Natural killer cell treated with Interleukin-12 subunit alpha and Interleukin-12 subunit beta and Interleukin-15 and Interleukin-18, amount 100 ng/mL, for 72 hours (primary cell): ENCODE measurements at regions not wholly inside any gene's neighbourhood (a gene's known extent, or its start where the extent isn't known, plus 50 kb on each side); places are given as distances from the start of the nearest gene placed in this dataset.
A peak's percentile ranks its signal among the peaks of the same experiment; 100 is the strongest.
"Not testable (repeated sequence)": the region's sequence is repeated elsewhere in the genome, so short reads cannot be mapped to it uniquely, and the experiment has no call there.

ENCODE experiments used
- ATAC-seq, 2 donors: fragments of 150-1000 bp; cut with Tn5 transposase in 1 of 2; sonication (Bioruptor Pico), chemical (Tn5 transposase) in 1 of 2; 2 replicates each; pipeline ENCODE4 v1.10.0; 2021
- DNase-seq: peaks from one replicate; pipeline ENCODE4 v3.0.0; 2022; ENCODE audit warnings: low spot score
- H3K27ac Mint-ChIP-seq, 2 donors: 1 replicate in 1 of 2; 2 replicates in 1 of 2; pipeline ENCODE4 v1.8.0; 2022; ENCODE audit warnings: mixed read lengths in 2 of 2, mild to moderate bottlenecking in 1 of 2, moderate library complexity in 1 of 2
- H3K27me3 Mint-ChIP-seq, 2 donors: 1 replicate in 1 of 2; 2 replicates in 1 of 2; pipeline ENCODE4 v1.8.0; 2022; ENCODE audit warnings: mixed read lengths in 2 of 2
- H3K36me3 Mint-ChIP-seq: one replicate; pipeline ENCODE4 v1.8.0; 2022; ENCODE audit warnings: mixed read lengths
- H3K4me1 Mint-ChIP-seq, 2 donors: 1 replicate in 1 of 2; 2 replicates in 1 of 2; pipeline ENCODE4 v1.8.0; 2022; ENCODE audit warnings: low read depth in 2 of 2, mixed read lengths in 2 of 2, mild to moderate bottlenecking in 1 of 2
- H3K4me3 Mint-ChIP-seq: one replicate; pipeline ENCODE4 v1.8.0; 2022; ENCODE audit warnings: mixed read lengths
- H3K9me3 Mint-ChIP-seq: 2 replicates; pipeline ENCODE4 v1.8.0; 2022; ENCODE audit warnings: mixed read lengths

DNA sequence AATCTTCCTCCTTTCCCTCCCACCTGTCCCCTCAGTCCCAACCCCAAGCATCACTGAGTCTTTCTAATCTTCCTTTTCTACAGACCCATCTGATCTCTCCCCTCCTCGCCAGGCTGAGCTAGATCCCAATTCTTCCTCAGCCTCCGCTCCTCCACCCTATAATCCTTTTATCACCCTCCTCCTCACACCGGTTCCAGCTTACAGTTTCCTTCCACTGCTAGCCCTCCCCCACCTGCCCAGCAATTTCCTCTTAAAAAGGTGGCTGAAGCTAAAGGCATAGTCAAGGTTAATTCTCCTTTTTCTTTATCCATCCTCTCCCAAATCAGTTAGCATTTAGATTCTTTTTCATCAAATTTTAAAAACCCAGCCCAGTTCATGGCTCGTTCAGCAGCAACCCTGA is 470.6 kb upstream of the NUDT12 start:
- H3K27me3 Mint-ChIP-seq, DNase-seq, H3K36me3 Mint-ChIP-seq, ATAC-seq, H3K4me1 Mint-ChIP-seq, H3K27ac Mint-ChIP-seq, H3K4me3 Mint-ChIP-seq, H3K9me3 Mint-ChIP-seq: not testable (repeated sequence)

DNA sequence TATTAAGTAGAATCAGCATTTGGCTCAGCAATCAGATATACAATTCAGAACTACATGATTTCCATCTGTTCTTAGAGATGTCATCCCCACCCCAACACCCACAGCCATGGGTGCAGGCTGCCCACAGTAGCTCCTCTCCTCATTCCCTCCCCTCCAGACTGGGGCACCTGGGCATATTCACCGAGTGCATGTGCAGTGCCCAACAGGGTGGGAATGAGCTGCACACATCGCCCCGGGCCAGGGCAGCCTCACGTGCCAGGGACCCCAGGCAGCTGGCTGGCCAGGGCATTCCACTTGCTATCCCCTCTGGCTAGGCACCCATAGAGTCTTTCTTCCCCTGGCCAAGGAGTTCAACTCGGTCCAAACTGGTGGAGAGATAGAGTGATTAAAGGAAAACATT is 461.9 kb upstream of the NUDT12 start:
- Mint-ChIP-seq H3K4me1 (no peaks in the 10 kb centered on the region), H3K9me3 (peaks cover 7% of the 10 kb centered on the region), H3K4me3 (no peak overlapping the region), H3K36me3 (no peaks in the 10 kb centered on the region), H3K27ac (no peak overlapping the region), H3K27me3 (no peaks in the 10 kb centered on the region)
- ATAC-seq (no peak), DNase-seq (no peak)

DNA sequence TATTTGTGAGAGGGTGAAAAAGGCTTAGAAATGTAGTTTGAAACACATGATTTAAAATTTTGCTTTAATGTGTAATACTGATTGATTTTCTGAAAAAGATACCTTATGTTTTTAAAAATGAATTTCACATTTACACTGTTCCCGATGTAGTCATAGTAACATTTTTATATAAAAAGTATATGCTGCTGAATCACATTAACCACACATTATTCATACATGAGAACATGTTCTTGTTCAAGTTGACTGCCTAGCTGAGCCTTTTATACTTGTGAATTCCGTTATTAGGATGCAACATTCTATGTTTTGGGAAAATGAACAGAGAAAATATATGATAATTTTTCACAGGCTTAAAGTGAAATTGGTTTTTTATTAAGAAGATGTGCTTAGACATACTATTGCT is 461.1 kb upstream of the NUDT12 start:
- H3K27ac Mint-ChIP-seq, result no peak overlapping the region

DNA sequence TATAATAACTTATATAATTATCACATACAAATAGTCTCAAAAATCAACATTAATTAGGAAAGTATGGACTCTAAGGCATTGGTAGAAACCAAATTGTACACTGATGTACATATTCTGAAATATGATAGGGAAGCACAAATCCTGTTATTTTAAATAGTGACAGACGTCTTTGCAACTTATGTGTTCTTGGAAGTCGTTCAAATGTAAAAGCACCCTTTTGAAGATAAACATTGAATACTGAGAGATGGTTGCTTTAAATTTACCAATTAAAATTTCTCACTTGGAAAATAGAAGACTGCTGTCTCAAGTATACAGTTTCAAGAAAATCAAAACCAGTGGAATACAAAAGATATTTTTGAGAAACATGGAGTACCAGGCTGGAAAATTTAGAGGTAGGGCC is 457.4 kb upstream of the NUDT12 start:
- H3K4me1 Mint-ChIP-seq, result no peaks in the 10 kb centered on the region
- H3K27me3 Mint-ChIP-seq, result no peaks in the 10 kb centered on the region
- no peak overlapping the region for H3K27ac Mint-ChIP-seq
- DNase-seq, result no peak
- peaks cover 6% of the 10 kb centered on the region for H3K9me3 Mint-ChIP-seq
- H3K4me3 Mint-ChIP-seq, result no peak overlapping the region
- no peaks in the 10 kb centered on the region for H3K36me3 Mint-ChIP-seq
- ATAC-seq, result no peak

More for the DNA sequence above, 461.1 kb upstream of the NUDT12 start:
- Mint-ChIP-seq H3K36me3 (no peaks in the 10 kb centered on the region), H3K9me3 (peaks cover 7% of the 10 kb centered on the region), H3K27me3 (no peaks in the 10 kb centered on the region), H3K4me1 (no peaks in the 10 kb centered on the region), H3K4me3 (no peak overlapping the region)
- DNase-seq, result no peak
- ATAC-seq, result no peak

DNA sequence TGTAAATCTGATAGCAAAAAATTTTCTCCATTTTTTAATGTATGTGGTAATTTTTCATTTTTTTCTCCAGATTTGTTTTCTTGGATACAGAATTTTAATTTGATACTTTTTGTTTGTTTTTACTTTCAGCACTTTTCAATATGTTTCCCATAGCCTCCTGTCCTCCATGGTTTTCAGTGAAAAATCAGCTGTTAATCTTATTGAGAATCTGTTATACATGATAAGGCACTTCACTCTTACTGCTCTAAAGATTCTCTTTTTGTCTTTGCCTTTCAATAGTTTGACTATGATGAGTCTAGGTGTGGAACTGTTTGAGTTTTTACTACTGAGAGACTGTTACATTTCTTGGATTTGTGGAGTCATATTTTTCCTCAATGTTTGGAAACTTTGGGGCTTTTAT is 455.7 kb upstream of the NUDT12 start:
- no peaks in the 10 kb centered on the region for H3K27me3 Mint-ChIP-seq
- no peak overlapping the region for H3K27ac Mint-ChIP-seq
- peaks cover 4% of the 10 kb centered on the region for H3K9me3 Mint-ChIP-seq
- ATAC-seq (no peak), DNase-seq (no peak)
- no peaks in the 10 kb centered on the region for H3K36me3 Mint-ChIP-seq
- H3K4me3 Mint-ChIP-seq, result no peak overlapping the region
- H3K4me1 Mint-ChIP-seq, result no peaks in the 10 kb centered on the region

- no peaks in the 10 kb centered on the region for H3K27me3 Mint-ChIP-seq
- H3K27ac Mint-ChIP-seq, result no peak overlapping the region
- no peak for ATAC-seq
- DNase-seq, result no peak
- H3K9me3 Mint-ChIP-seq, result peaks cover 3% of the 10 kb centered on the region
- no peaks in the 10 kb centered on the region for H3K4me1 Mint-ChIP-seq
- H3K36me3 Mint-ChIP-seq, result no peaks in the 10 kb centered on the region
- no peak overlapping the region for H3K4me3 Mint-ChIP-seq
These were observed 454.1 kb upstream of the NUDT12 start for GRCh38 chr5:104016646-104017045.

DNA sequence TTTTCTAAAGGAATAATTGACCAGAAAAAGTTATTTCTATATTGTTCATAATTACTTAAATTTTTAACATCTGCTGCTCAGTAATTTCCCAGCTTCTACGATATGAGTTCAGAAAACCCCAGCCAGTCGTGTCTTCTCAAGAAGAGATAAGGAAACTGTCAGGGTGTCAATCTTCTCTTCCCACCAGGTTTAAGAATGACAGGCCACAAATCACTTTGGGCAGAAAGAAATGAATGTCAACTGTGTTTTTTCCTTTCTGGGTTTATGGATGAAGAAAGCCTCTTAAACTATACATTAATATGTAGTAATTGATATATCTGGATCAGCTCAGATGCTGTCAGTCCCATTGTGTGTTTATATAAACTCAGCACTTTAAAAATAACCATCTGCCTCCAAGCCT is 453.2 kb upstream of the NUDT12 start:
- DNase-seq, result no peak
- no peaks in the 10 kb centered on the region for H3K36me3 Mint-ChIP-seq
- H3K4me3 Mint-ChIP-seq, result no peak overlapping the region
- peaks cover 3% of the 10 kb centered on the region for H3K9me3 Mint-ChIP-seq
- no peaks in the 10 kb centered on the region for H3K4me1 Mint-ChIP-seq
- no peaks in the 10 kb centered on the region for H3K27me3 Mint-ChIP-seq
- ATAC-seq, result no peak
- no peak overlapping the region for H3K27ac Mint-ChIP-seq

- not testable (repeated sequence) for H3K27me3 Mint-ChIP-seq, ATAC-seq, DNase-seq, H3K36me3 Mint-ChIP-seq, H3K4me3 Mint-ChIP-seq, H3K4me1 Mint-ChIP-seq, H3K27ac Mint-ChIP-seq
- H3K9me3 Mint-ChIP-seq, result peaks cover 12% of the 10 kb centered on the region
These were observed 440.2 kb upstream of the NUDT12 start for GRCh38 chr5:104002783-104003182.

DNA sequence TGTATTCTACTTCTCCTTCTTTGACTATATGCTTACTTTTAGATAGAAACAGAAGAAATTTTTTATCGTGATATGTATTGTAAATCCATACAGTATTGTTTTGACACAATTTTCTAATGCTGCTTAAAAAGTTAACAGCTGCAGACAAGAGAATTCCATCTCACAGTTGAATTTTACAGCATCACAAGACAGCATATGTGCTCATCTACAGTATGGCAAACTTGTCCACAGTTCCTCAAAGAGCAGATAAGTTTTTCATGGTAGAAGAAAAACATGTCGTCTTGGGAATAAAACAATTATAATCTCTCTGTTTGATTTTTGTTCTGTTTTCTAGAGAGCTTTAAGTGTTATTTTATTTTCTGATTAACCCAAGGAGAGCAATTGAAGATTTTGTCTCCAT is 438.5 kb upstream of the NUDT12 start:
- Mint-ChIP-seq H3K36me3 (no peaks in the 10 kb centered on the region), H3K27me3 (no peaks in the 10 kb centered on the region), H3K27ac (no peak overlapping the region), H3K4me1 (no peaks in the 10 kb centered on the region), H3K9me3 (peaks cover 10% of the 10 kb centered on the region), H3K4me3 (no peak overlapping the region)
- DNase-seq, result no peak
- ATAC-seq, result no peak

GRCh38 chr5:103993031-103993430 is 430.4 kb upstream of the NUDT12 start:
- Mint-ChIP-seq H3K36me3 (peaks cover under 1% of the 10 kb centered on the region), H3K4me1 (no peaks in the 10 kb centered on the region), H3K4me3 (no peak overlapping the region), H3K27ac (no peak overlapping the region), H3K9me3 (peaks cover 11% of the 10 kb centered on the region), H3K27me3 (no peaks in the 10 kb centered on the region)
- no peak for ATAC-seq
- DNase-seq, result no peak

DNA sequence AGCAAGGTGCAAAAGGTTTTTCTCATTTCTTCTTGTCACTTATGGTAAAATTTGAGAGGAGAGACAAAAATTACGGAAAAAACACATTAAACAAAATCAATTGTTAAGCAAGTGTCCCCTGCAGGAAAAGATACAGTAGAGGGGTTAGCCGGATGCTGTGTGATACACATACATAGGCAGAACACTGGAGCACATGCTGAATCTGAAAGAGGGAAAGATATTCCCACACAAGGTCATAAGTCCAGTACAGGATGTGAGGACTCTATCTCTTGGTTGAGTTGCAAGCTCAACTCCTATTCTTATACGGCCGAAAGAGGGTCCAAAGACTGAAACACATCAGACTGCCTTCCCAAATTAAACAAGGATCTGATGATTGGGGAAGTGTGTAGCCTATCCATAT is 427.5 kb upstream of the NUDT12 start:
- Mint-ChIP-seq H3K27me3 (no peaks in the 10 kb centered on the region), H3K4me3 (no peak overlapping the region), H3K4me1 (no peaks in the 10 kb centered on the region), H3K36me3 (peaks cover 4% of the 10 kb centered on the region), H3K9me3 (peaks cover 19% of the 10 kb centered on the region), H3K27ac (no peak overlapping the region)
- DNase-seq, result no peak
- no peak for ATAC-seq

- no peaks in the 10 kb centered on the region for H3K27me3 Mint-ChIP-seq
- H3K4me1 Mint-ChIP-seq, result no peaks in the 10 kb centered on the region
- no peaks in the 10 kb centered on the region for H3K36me3 Mint-ChIP-seq
- ATAC-seq, result no peak
- no peak overlapping the region for H3K4me3 Mint-ChIP-seq
- H3K27ac Mint-ChIP-seq, result no peak overlapping the region
- peaks cover 11% of the 10 kb centered on the region for H3K9me3 Mint-ChIP-seq
- DNase-seq, result no peak
These were observed 419.0 kb upstream of the NUDT12 start for GRCh38 chr5:103981592-103981991.

- H3K27ac Mint-ChIP-seq, result no peak overlapping the region
- no peak for DNase-seq
- peaks cover 5% of the 10 kb centered on the region for H3K36me3 Mint-ChIP-seq
- H3K9me3 Mint-ChIP-seq, result peaks cover 17% of the 10 kb centered on the region
- peak in 1 of 2 donors; percentile 38 for ATAC-seq
- no peaks in the 10 kb centered on the region for H3K27me3 Mint-ChIP-seq
- no peak overlapping the region for H3K4me3 Mint-ChIP-seq
- H3K4me1 Mint-ChIP-seq, result no peaks in the 10 kb centered on the region
These were observed 411.1 kb upstream of the NUDT12 start for GRCh38 chr5:103973669-103974068.

GRCh38 chr5:103966295-103966694 is 403.7 kb upstream of the NUDT12 start:
- H3K27me3 Mint-ChIP-seq, H3K4me1 Mint-ChIP-seq, H3K4me3 Mint-ChIP-seq, DNase-seq, ATAC-seq, H3K27ac Mint-ChIP-seq: not testable (repeated sequence)
- H3K9me3 Mint-ChIP-seq, result peaks cover 19% of the 10 kb centered on the region
- H3K36me3 Mint-ChIP-seq, result peaks cover 13% of the 10 kb centered on the region

DNA sequence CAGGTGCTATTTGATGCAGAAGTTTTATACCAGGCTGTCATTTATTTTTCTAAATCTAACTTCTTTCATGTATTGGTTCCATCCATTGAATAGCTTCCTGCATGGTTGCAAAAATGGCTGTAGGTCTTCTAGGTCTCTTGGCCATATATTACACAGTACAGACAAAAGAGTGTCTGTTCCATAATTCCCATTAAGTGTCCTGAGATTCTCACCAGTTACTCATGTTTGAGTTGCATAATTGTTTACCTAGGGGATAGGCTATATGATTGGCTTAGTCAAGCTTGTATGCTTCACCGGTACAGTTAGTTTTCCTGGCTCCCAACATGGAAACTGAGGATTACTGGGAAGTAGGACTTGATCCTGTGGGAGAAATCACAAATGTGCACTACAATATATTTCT is 399.4 kb upstream of the NUDT12 start:
- Mint-ChIP-seq H3K27ac (no peak overlapping the region), H3K4me3 (no peak overlapping the region), H3K9me3 (peaks cover 21% of the 10 kb centered on the region), H3K27me3 (no peaks in the 10 kb centered on the region), H3K36me3 (peaks cover 4% of the 10 kb centered on the region), H3K4me1 (no peaks in the 10 kb centered on the region)
- ATAC-seq (no peak), DNase-seq (no peak)
